WI38 (cell line): ENCODE measurements at regions not wholly inside any gene's neighbourhood (a gene's known extent, or its start where the extent isn't known, plus 50 kb on each side); places are given as distances from the start of the nearest gene placed in this dataset.

Experiments used
- H3K4me3 ChIP-seq: 2 replicates; pipeline ENCODE4 v1.5.1; 2011; ENCODE audit warnings: low read depth, mild to moderate bottlenecking, control low read depth, low read length
- CTCF ChIP-seq: IDR thresholded peaks from 2 replicates; pipeline ENCODE4 v1.5.1; 2012; ENCODE audit warnings: low read depth, mild to moderate bottlenecking, control low read depth, low read length

GRCh38 chr9:1429297-1429696 is 379.1 kb downstream of the DMRT2 start:
- TF ChIP-seq CTCF: no peak
- no peak overlapping the region for H3K4me3 ChIP-seq

GRCh38 chr9:1431461-1431860 is 381.3 kb downstream of the DMRT2 start:
- TF ChIP-seq CTCF: no peak
- no peak overlapping the region for H3K4me3 ChIP-seq

GRCh38 chr9:1434052-1434767 is 384.1 kb downstream of the DMRT2 start:
- no peak overlapping the region for H3K4me3 ChIP-seq
- TF ChIP-seq CTCF: no peak

- H3K4me3 ChIP-seq: no peak overlapping the region
- TF ChIP-seq CTCF: no peak
These were observed 384.7 kb downstream of the DMRT2 start for GRCh38 chr9:1434811-1435210.

- H3K4me3 ChIP-seq: no peak overlapping the region
- TF ChIP-seq CTCF: no peak
These were observed 390.1 kb downstream of the DMRT2 start for GRCh38 chr9:1440256-1440655.

GRCh38 chr9:1442105-1442504 is 391.9 kb downstream of the DMRT2 start:
- no peak overlapping the region for H3K4me3 ChIP-seq
- TF ChIP-seq CTCF: no peak

- no peak overlapping the region for H3K4me3 ChIP-seq
- TF ChIP-seq CTCF: no peak
These were observed 393.3 kb downstream of the DMRT2 start for GRCh38 chr9:1443450-1443849.
